HCT116 (cell line): ENCODE measurements at regions not wholly inside any gene's neighbourhood (a gene's known extent, or its start where the extent isn't known, plus 50 kb on each side); places are given as distances from the start of the nearest gene placed in this dataset.

Source experiments
- ATAC-seq: fragments of 200-7000 bp; cut with Tn5 transposase; 2 replicates; pipeline ENCODE4 v1.9.1; 2020; ENCODE audit warnings: mild to moderate bottlenecking, moderate library complexity
- BruUV-seq: library from RNA; stranded (reverse); fragments of 400-500 nt; replicated peaks from 2 replicates; lab custom pipeline; 2021; lab: Mats Ljungman, UMichigan
- CTCF ChIA-PET: fragments of 300-600 bp; sonication (Branson Sonifier 250); formaldehyde crosslinking; loops from one replicate; lab custom pipeline; 2021; ENCODE audit warnings: antibody characterized with exemption; lab: Charles Lee
- POLR2A ChIA-PET: fragments of 300-600, 350-600 bp; sonication (Branson Sonifier 250); formaldehyde crosslinking; loops from one replicate; lab custom pipeline; 2021; ENCODE audit warnings: antibody characterized with exemption; lab: Charles Lee
- RAD21 ChIA-PET, 2 experiments: fragments of 300-600 bp; sonication (Branson Sonifier 250); formaldehyde crosslinking; loops; one replicate each; lab custom pipeline; 2023; ENCODE audit warnings: low total read pairs in 2 of 2; ENCODE audit not compliant: uncharacterized antibody in 2 of 2, unreplicated experiment in 2 of 2, low non-redundant PET in 1 of 2; lab: Charles Lee
- DNase-seq: peaks from one replicate; pipeline ENCODE4 v3.0.0-alpha.2; 2010; ENCODE audit warnings: low read depth, low spot score
- H2AFZ ChIP-seq: fragments of 200-600 bp; shearing (Covaris generic), sonication (generic); 2 replicates; pipeline ENCODE4 v1.6.1; 2017; ENCODE audit warnings: low read depth, mixed run types, mixed read lengths, antibody characterized with exemption, low read length; ENCODE audit not compliant: poor library complexity, severe bottlenecking
- H3K27ac ChIP-seq: 2 replicates; pipeline ENCODE4 v1.5.1; 2012; ENCODE audit warnings: low read depth, low read length
- H3K27me3 ChIP-seq: fragments of 200-600 bp; sonication (generic); 2 replicates; pipeline ENCODE4 v1.6.1; 2016; ENCODE audit warnings: mixed run types, low read length, mixed read lengths; ENCODE audit not compliant: insufficient read depth
- H3K36me3 ChIP-seq, 2 experiments: fragments of 200-500 bp in 1 of 2; fragments of 200-600 bp in 1 of 2; sonication (Bioruptor generic) in 1 of 2; sonication (generic) in 1 of 2; 2 replicates each; pipeline versions ENCODE4 v1.5.1 to v1.6.1; 2014 to 2016; ENCODE audit warnings: low read length in 2 of 2, inconsistent platforms in 1 of 2, mixed read lengths in 1 of 2, mixed run types in 1 of 2; ENCODE audit not compliant: insufficient read depth in 2 of 2, control insufficient read depth in 1 of 2
- H3K4me1 ChIP-seq, 2 experiments: fragments of 200-600 bp in 1 of 2; sonication (generic) in 1 of 2; 2 replicates each; pipeline versions ENCODE4 v1.5.1 to v1.6.1; 2012 to 2017; ENCODE audit warnings: low read length in 2 of 2, inconsistent platforms in 1 of 2, mild to moderate bottlenecking in 1 of 2, mixed read lengths in 1 of 2, mixed run types in 1 of 2, moderate library complexity in 1 of 2; ENCODE audit not compliant: insufficient read depth in 2 of 2, control insufficient read depth in 1 of 2
- H3K4me2 ChIP-seq: fragments of 200-600 bp; sonication (generic); 2 replicates; pipeline ENCODE4 v1.6.1; 2017; ENCODE audit warnings: mixed run types, low read length, mixed read lengths
- H3K4me3 ChIP-seq, 2 experiments: fragments of 200-600 bp in 1 of 2; sonication (generic) in 1 of 2; replicated peaks in 1 of 2; 2 replicates each; pipeline ENCODE4 v1.5.1; 2011 to 2016; ENCODE audit warnings: low read length in 2 of 2, control low read depth in 1 of 2, low read depth in 1 of 2, mild to moderate bottlenecking in 1 of 2, mixed read lengths in 1 of 2, mixed run types in 1 of 2
- H3K79me2 ChIP-seq: fragments of 200-600 bp; sonication (generic); 2 replicates; pipeline ENCODE4 v1.6.1; 2017; ENCODE audit warnings: mild to moderate bottlenecking, mixed run types, low read length, moderate library complexity, mixed read lengths; ENCODE audit not compliant: insufficient read depth
- H3K9ac ChIP-seq: fragments of 200-600 bp; sonication (generic); 2 replicates; pipeline ENCODE4 v1.6.1; 2016; ENCODE audit warnings: low read length, mixed read lengths
- H3K9me2 ChIP-seq: fragments of 200-600 bp; sonication (generic), shearing (Covaris generic); 2 replicates; pipeline ENCODE4 v1.6.1; 2017; ENCODE audit warnings: mixed run types, mild to moderate bottlenecking, moderate library complexity; ENCODE audit not compliant: insufficient read depth
- H3K9me3 ChIP-seq, 2 experiments: fragments of 200-500 bp in 1 of 2; fragments of 200-600 bp in 1 of 2; sonication (Bioruptor generic) in 1 of 2; sonication (generic) in 1 of 2; 2 replicates each; pipeline ENCODE4 v1.6.1; 2014 to 2017; ENCODE audit warnings: low read length in 2 of 2, mixed read lengths in 2 of 2, inconsistent platforms in 1 of 2, low read depth in 1 of 2, mild to moderate bottlenecking in 1 of 2, mixed run types in 1 of 2, moderate library complexity in 1 of 2; ENCODE audit not compliant: control insufficient read depth in 1 of 2, insufficient read depth in 1 of 2
- H4K20me1 ChIP-seq: fragments of 200-600 bp; sonication (generic), shearing (Covaris generic); 2 replicates; pipeline ENCODE4 v1.6.1; 2017; ENCODE audit warnings: mixed run types, mild to moderate bottlenecking, moderate library complexity; ENCODE audit not compliant: insufficient read depth
- CEBPB ChIP-seq: IDR thresholded peaks from 2 replicates; pipeline ENCODE4 v1.6.1; 2012; ENCODE audit warnings: low read depth
- ELF1 ChIP-seq: IDR thresholded peaks from 2 replicates; pipeline ENCODE4 v1.6.1; 2012; ENCODE audit warnings: low read depth, borderline replicate concordance
- EZH2phosphoT487 ChIP-seq: fragments of 200-600 bp; IDR thresholded peaks from 2 replicates; pipeline ENCODE4 v1.6.1; 2018; ENCODE audit warnings: antibody characterized with exemption, borderline replicate concordance
- JUND ChIP-seq: IDR thresholded peaks from 2 replicates; pipeline ENCODE4 v1.6.1; 2012
- POLR2AphosphoS5 ChIP-seq: IDR thresholded peaks from 2 replicates; pipeline ENCODE4 v1.6.1; 2011; ENCODE audit warnings: mild to moderate bottlenecking, low read depth, low read length, moderate library complexity
- SIN3A ChIP-seq: IDR thresholded peaks from 2 replicates; pipeline ENCODE4 v1.6.1; 2012; ENCODE audit warnings: low read depth
- SRF ChIP-seq: IDR thresholded peaks from 2 replicates; pipeline ENCODE4 v1.6.1; 2012; ENCODE audit warnings: low read depth
- ZBTB33 ChIP-seq: IDR thresholded peaks from 2 replicates; pipeline ENCODE4 v1.6.1; 2011; ENCODE audit warnings: mild to moderate bottlenecking, low read length, moderate library complexity; ENCODE audit not compliant: insufficient replicate concordance; ENCODE audit errors: extremely low read depth
- ZFX ChIP-seq: fragments of 450-650 bp; IDR thresholded peaks from 2 replicates; pipeline ENCODE4 v1.6.1; 2017
- intact Hi-C: fragments of 100-400 bp; cut with micrococcal nuclease; formaldehyde crosslinking; loops from 2 replicates; pipeline ENCODE4 v1.10.0; 2022

- Histone ChIP-seq H3K9me3 (no peaks in the 10 kb centered on the region), H3K27ac (no peak overlapping the region), H2AFZ (no peak overlapping the region), H3K4me2 (no peak overlapping the region), H3K9ac (no peak overlapping the region), H3K4me1 (peaks cover 0 to 14% of the 10 kb centered on the region in 2 experiments; a peak in 3 of 4 replicates), H3K36me3 (no peaks in the 10 kb centered on the region), H3K27me3 (no peaks in the 10 kb centered on the region), H3K79me2 (no peaks in the 10 kb centered on the region), H3K4me3 (no peak overlapping the region), H4K20me1 (no peaks in the 10 kb centered on the region), H3K9me2 (no peaks in the 10 kb centered on the region)
- ChIA-PET RAD21 (no interaction called here), POLR2A (no interaction called here), CTCF (interaction anchor here (0.6 kb wide), 1 partner anchor 346 kb away, joined by 3 read pairs; no protein-coding TSS in a partner anchor)
- no TSS peak for BruUV-seq
- DNase-seq (no peak), ATAC-seq (no peak)
- TF ChIP-seq ZFX (no peak), EZH2phosphoT487 (no peak), JUND (no peak), SRF (no peak), ZBTB33 (no peak), SIN3A (no peak)
- intact Hi-C loops = no loop called here
These were observed 234.5 kb downstream of the IPO8 start for GRCh38 chr12:30461026-30461615.

GRCh38 chr12:30458453-30458852 is 237.2 kb downstream of the IPO8 start:
- H3K9ac ChIP-seq = no peak overlapping the region
- H3K27ac ChIP-seq = no peak overlapping the region
- ATAC-seq (no peak), DNase-seq (no peak)
- H3K4me1 ChIP-seq = peaks cover 0 to 14% of the 10 kb centered on the region in 2 experiments; a peak in 3 of 4 replicates
- CTCF ChIA-PET = interaction anchor here (1.1 to 3.0 kb wide), 6 partner anchors 9 to 939 kb away, joined by 3 to 18 read pairs (median 4); no protein-coding TSS in a partner anchor
- TF ChIP-seq CEBPB = no peak
- TF ChIP-seq ZBTB33 = no peak
- no peak for TF ChIP-seq POLR2AphosphoS5
- no peak for TF ChIP-seq ELF1
- H3K9me2 ChIP-seq = no peaks in the 10 kb centered on the region
- H3K4me3 ChIP-seq = no peak overlapping the region
- H3K79me2 ChIP-seq = no peaks in the 10 kb centered on the region
- RAD21 ChIA-PET = no interaction called here
- no peaks in the 10 kb centered on the region for H3K27me3 ChIP-seq
- BruUV-seq = no TSS peak
- no peaks in the 10 kb centered on the region for H3K9me3 ChIP-seq
- intact Hi-C loops = loop anchor here (5.0 kb wide), 1 partner anchor 299 kb away; no protein-coding TSS in a partner anchor
- H3K36me3 ChIP-seq = no peaks in the 10 kb centered on the region
- H3K4me2 ChIP-seq = no peak overlapping the region
- H4K20me1 ChIP-seq = no peaks in the 10 kb centered on the region
- POLR2A ChIA-PET = no interaction called here
- no peak overlapping the region for H2AFZ ChIP-seq
